GM12878 (cell line): ENCODE measurements at regions not wholly inside any gene's neighbourhood (a gene's known extent, or its start where the extent isn't known, plus 50 kb on each side); places are given as distances from the start of the nearest gene placed in this dataset.

ENCODE experiments used
- ATF7 ChIP-seq: fragments of 450-650 bp; IDR thresholded peaks from 2 replicates; pipeline ENCODE4 v1.6.1; 2016; ENCODE audit warnings: low read depth, mild to moderate bottlenecking
- DPF2 ChIP-seq: fragments of 450-650 bp; IDR thresholded peaks from 2 replicates; pipeline ENCODE4 v1.6.1; 2017; ENCODE audit warnings: mild to moderate bottlenecking
- FOS ChIP-seq: IDR thresholded peaks from 3 replicates; pipeline ENCODE4 v1.6.1; 2011; ENCODE audit warnings: borderline replicate concordance; ENCODE audit not compliant: insufficient read length; ENCODE audit errors: extremely low read depth
- MXI1 ChIP-seq: fragments of 150-350 bp; IDR thresholded peaks from 2 replicates; pipeline ENCODE4 v1.6.1; 2011; ENCODE audit warnings: low read depth, mild to moderate bottlenecking, inconsistent platforms, low read length, improper control_type of control experiment
- MYC ChIP-seq: IDR thresholded peaks from 2 replicates; pipeline ENCODE4 v1.6.1; 2011; ENCODE audit warnings: mild to moderate bottlenecking, low read length, moderate library complexity, inconsistent platforms; ENCODE audit not compliant: insufficient read depth, insufficient replicate concordance, insufficient read length, severe bottlenecking
- NFIC ChIP-seq: IDR thresholded peaks from 2 replicates; pipeline ENCODE4 v1.6.1; 2012; ENCODE audit warnings: low read depth, mild to moderate bottlenecking, inconsistent platforms, low read length, moderate library complexity
- NR2F1 ChIP-seq: fragments of 450-650 bp; conservative IDR thresholded peaks from 2 replicates; pipeline ENCODE4 v1.6.1; 2017; ENCODE audit warnings: mild to moderate bottlenecking
- POU2F2 ChIP-seq: IDR thresholded peaks from 3 replicates; pipeline ENCODE4 v1.6.1; 2011; ENCODE audit warnings: low read depth, mild to moderate bottlenecking, low read length, borderline replicate concordance
- RAD21 ChIP-seq: IDR thresholded peaks from 2 replicates; pipeline ENCODE4 v1.6.1; 2011; ENCODE audit warnings: mild to moderate bottlenecking, low read depth, low read length, moderate library complexity; ENCODE audit not compliant: insufficient read depth
- REST ChIP-seq: IDR thresholded peaks from 2 replicates; pipeline ENCODE4 v1.6.1; 2012; ENCODE audit warnings: mild to moderate bottlenecking, low read depth, low read length
- SUZ12 ChIP-seq: fragments of 200-600 bp; sonication (generic); IDR thresholded peaks from one replicate; pipeline ENCODE4 v1.6.1; 2018; ENCODE audit warnings: antibody characterized with exemption, mild to moderate bottlenecking; ENCODE audit not compliant: unreplicated experiment
- ZNF24 ChIP-seq: fragments of 450-650 bp; IDR thresholded peaks from 2 replicates; pipeline ENCODE4 v1.6.1; 2017; ENCODE audit warnings: antibody characterized with exemption, mild to moderate bottlenecking
- TF ChIP-seq, protein P1 (sequence below): fragments of 450-650 bp; IDR thresholded peaks from 2 replicates; pipeline ENCODE4 v1.6.1; 2017; ENCODE audit warnings: mild to moderate bottlenecking, low read depth, inconsistent platforms; ENCODE audit not compliant: poor library complexity, severe bottlenecking

- no peak for TF ChIP-seq REST
- TF ChIP-seq MXI1: no peak
- TF ChIP-seq ZNF24: no peak
- no peak for TF ChIP-seq ATF7
- TF ChIP-seq FOS: no peak
- TF ChIP-seq RAD21: no peak
- TF ChIP-seq POU2F2: no peak
- TF ChIP-seq, protein P1, sequence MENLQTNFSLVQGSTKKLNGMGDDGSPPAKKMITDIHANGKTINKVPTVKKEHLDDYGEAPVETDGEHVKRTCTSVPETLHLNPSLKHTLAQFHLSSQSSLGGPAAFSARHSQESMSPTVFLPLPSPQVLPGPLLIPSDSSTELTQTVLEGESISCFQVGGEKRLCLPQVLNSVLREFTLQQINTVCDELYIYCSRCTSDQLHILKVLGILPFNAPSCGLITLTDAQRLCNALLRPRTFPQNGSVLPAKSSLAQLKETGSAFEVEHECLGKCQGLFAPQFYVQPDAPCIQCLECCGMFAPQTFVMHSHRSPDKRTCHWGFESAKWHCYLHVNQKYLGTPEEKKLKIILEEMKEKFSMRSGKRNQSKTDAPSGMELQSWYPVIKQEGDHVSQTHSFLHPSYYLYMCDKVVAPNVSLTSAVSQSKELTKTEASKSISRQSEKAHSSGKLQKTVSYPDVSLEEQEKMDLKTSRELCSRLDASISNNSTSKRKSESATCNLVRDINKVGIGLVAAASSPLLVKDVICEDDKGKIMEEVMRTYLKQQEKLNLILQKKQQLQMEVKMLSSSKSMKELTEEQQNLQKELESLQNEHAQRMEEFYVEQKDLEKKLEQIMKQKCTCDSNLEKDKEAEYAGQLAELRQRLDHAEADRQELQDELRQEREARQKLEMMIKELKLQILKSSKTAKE: no peak
- no peak for TF ChIP-seq MYC
- no peak for TF ChIP-seq SUZ12
- no peak for TF ChIP-seq DPF2
- TF ChIP-seq NFIC: no peak
- no peak for TF ChIP-seq NR2F1
- TF ChIP-seq, all 136 proteins: peak for 0
Measured at GRCh38 chr3:6251612-6252400, 609.1 kb upstream of the GRM7 start (continued).
